ENCODE measurements at regions not wholly inside any gene's neighbourhood (a gene's known extent, or its start where the extent isn't known, plus 50 kb on each side); places are given as distances from the start of the nearest gene placed in this dataset.

DNA sequence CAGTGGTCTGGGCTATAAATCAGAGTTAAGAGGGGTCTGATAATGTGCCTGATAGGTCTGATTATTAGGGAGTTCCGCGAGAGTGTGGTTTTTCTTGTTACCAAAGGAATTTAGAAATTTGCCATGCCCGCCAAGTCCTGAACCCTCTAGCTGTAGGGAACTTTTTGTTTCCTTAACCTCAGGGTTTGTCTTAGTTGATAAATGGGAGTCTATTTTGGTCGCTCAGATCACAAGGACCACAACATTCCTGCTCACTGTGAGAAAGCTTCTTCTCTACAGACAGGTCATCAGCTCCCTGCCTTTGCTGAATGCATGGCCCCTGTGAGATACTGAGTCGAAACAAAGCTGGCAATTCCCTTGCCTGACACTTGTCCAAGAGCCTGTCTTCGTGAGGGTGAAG lies 497.8 kb downstream of the HS3ST4 start:
- DNase-seq, result no peak

DNA sequence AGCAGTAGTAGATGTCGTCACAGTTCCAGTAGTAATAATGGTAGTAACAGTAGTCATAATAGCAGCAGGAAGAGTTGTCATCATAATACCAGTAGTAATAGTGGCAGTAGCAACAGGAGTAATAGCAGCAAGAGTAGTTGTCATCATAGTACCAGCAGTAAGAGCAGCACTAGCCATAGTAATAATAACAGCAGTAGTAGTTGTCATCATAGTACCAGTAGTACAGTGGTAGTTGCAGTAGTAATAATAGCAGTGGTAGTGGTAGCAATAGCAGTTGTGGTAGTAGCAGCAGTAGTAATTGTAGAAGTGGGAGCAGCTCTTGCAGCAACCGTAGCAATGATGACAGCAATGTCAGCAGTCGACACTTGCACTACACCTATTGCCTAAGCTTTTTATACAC lies 502.8 kb downstream of the HS3ST4 start:
- DNase-seq, result no peak

DNA sequence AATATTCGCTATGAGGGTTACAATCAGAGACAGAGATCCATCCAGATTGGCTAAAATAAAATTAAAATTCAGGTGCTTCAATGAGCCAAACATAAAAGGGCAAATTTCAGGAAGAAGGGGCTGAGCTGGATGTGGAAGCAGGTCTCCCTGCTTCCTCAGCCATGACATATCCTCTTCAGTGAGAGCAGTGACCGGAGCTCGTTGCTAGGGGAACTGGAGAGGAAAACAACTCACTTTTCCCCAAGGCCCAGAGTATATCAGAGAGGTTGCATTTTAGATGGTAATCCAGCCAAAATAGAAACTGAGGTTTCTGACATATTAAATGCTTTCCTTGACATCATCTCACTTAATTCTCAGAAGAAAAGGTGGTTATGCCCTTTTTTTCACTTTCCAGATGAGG lies 503.5 kb downstream of the HS3ST4 start:
- no peak for DNase-seq

DNA sequence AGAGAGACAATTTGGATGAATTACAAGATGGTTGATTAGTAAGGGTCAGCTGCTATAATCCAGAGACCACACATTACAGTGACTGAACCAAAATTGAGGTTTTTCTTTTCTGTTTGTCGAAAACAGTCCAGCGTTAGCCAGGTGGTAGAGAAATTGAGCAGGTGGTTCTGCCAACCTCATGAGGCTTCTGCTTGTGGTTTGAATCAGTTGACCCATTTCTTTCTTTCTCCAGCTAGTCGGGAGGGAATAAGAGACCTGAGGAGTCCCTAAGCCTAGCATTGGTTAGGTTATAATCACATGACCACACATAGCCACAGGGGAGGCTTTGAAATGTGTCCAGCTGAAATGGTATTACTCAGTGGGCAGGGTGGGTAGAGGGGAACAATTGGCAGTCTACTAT lies 504.6 kb downstream of the HS3ST4 start:
- no peak for DNase-seq

DNA sequence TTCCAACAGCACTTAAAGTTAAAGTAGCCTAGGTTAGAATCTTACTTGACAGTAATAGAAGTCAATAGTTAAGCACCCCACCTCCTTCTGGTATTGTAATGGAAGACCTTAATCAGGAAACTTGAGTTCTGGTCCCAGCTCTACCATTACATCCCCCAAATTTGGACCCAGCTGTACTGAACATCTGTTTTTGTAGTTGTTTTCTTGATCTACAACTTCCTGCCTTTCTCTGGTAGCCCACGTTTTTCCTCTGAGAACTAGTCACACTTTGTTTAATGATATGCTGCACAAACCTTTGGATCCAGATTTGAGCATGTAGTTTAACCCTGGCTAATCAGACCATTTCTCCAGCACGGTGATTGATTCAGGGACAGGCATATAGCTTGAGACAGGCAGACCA lies 505.0 kb downstream of the HS3ST4 start:
- DNase-seq, result no peak

DNA sequence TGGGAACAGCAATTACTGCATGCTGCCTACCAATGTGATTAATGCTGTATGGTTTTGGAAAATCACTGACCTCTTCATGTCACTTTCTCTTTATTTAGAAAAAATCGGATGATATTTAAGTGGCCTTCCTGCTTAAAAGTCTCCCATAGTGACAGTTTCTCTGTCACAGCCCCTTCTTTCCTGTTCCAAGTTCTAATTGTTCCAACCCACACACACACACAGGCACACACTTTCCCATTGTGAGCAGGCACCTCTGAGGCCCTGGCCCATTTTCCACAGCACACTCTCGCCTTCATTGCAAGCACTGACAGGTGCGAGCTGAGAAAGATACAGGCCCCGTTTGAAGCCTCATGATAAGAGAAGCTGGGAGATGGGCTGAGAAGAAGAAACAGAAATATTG lies 505.9 kb downstream of the HS3ST4 start:
- no peak for DNase-seq

DNA sequence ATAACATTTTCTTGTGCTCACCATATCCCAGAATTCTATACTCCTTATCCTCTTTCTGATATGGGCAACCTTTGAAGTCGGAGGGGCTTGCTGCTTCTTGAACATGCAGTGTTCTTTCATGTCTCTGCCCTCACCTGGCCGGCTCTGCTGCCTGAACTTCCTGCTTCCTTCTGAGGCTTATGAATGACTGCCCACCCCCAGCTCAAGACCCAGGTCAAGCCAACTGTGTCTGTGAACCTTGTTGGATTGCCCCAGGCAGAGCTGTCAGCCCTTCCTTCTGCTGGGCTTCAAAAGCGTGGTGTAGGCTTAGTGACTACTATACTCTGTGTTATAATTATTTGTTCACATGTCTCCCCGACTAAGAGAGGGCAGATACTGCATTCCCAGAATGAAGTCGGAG lies 506.5 kb downstream of the HS3ST4 start:
- DNase-seq, result no peak

DNA sequence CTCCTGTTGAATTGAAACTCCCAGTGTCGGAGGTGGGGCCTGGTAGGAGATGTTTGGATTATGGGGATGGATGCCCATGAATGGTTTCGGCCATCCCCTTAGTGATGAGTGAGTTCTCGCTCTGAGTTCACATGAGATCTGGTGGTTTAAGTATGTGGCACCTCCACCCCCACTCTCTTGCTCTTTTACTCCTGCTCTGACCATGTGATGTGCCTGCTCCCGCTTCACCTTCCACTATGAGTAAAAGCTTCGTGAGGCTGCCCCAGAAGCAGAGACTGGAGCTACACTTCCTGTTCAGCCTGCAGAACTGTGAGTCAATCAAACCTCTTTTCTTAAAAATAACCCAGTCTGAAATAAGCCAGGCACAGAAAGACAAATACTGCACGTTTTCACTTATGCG lies 512.4 kb downstream of the HS3ST4 start:
- no peak for DNase-seq

DNA sequence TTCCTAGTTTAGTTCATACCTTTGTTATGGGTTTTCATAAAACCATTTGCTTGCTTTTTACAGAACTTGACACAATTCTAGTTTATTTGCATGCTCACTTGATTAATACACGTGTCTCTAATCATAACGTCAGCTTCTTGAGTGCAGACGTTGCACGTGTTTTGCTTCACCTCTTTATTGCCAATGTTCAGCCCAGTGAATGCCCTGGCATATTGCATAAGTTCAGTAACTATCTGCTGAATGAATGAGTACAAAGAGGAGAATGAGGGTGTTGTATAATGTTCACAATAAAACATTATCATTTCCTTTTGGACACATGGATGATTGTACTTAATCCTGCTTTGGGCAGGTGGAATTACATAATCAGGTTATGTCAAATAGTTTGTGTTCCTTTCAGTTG lies 519.8 kb downstream of the HS3ST4 start:
- no peak for DNase-seq

DNA sequence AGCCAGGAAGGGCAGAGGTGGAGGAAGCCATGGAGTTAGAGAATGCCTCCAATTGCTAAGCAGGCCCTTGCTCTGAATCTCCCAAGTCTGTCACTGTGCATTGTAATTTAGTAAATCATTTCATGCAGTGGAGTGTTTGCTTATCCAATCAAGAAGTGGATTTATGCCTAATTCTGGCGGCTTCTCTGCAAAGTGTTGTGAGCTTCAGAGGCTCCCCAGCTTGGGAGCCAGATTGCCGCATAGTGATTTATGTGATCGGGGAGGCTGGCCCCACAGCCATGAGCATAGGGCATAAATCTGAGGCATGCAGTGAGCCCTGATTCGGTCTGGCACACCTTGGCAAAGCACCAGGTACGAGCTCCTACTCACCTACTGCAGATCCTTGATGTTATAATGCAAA lies 520.8 kb downstream of the HS3ST4 start:
- no peak for DNase-seq

DNA sequence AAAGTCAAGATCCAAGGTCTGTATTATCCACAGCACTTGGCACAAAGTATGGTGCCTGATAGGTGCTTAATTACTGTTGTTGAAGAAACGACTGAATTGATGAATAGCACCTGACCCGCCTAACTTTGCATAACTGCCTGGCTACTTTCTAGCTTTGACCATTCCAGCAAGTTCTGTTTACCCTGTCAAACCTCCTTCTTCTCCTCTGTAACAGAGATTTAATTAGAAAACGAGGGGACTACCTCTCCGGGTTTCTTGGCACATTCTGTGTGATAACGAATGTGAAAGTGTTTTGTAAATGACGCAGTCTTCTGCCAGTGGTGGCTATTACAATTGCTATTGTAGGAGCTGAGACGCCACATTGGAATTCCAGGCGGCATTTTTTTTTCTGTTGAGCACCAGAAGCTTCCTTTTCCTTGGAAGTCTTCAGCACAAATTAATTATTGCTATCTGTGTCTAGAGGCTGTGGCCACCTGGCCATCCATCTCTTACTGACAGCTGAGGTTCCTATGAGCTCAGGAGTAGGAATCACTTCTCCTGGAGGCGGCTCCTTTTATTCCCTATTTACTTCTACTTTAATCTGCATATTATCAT lies 522.9 kb downstream of the HS3ST4 start:
- no peak for DNase-seq

DNA sequence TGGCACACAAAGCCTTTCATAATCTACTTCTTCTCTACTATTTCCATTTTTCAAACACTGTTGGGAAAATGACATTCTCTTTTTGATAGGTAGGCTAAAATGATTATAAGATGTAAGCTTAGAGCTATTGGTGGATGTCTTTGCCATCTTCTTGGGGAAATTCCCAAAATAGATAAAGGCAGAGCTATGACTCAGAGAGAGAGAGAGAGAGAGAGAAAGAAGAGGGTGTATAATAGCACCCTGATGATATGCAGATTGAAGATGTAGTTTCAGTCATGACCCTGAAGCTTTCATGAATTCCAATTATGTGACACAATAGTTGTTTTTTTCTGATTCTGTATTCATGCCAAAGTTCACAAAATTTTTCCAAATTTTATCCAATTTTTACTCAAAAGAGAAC lies 529.1 kb downstream of the HS3ST4 start:
- no peak for DNase-seq

DNA sequence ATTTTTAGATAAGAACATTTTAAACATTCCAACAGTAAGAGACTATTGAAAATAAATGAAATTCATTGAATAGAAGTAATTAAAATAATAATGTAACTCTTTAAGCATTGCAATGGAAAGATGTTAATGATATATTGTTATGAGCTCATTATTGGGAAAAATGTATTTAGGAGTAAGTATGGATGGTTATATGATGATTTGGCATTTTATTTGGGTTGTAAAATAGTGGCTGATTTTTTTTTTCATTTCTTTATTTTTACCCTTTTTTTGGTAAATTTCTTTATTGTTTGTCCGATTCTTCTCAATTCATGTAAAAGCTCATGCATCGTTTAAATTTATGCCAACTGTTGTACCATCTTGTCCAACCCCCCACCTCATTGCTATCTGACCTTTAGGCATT lies 539.9 kb downstream of the HS3ST4 start:
- no peak for DNase-seq

DNA sequence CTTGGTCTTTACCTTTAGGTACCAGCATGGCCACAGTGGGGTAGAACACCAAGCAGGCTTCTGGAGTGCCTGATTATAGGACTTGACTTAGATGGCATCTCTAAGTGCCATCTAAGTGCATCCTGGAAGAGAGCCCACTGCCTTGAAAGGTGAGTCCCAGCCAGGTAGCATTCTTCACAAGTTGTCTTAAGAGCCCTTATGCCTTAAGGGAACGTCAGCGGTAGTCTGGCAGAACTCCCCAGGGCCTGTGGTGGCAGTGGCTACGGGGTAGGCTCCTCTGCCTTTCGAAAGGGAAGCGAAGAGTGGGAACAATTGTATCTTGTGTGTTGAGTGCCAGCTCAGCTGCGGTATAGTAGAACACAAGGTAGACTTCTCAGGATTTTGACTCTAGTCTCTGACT lies 549.0 kb downstream of the HS3ST4 start:
- no peak for DNase-seq

DNA sequence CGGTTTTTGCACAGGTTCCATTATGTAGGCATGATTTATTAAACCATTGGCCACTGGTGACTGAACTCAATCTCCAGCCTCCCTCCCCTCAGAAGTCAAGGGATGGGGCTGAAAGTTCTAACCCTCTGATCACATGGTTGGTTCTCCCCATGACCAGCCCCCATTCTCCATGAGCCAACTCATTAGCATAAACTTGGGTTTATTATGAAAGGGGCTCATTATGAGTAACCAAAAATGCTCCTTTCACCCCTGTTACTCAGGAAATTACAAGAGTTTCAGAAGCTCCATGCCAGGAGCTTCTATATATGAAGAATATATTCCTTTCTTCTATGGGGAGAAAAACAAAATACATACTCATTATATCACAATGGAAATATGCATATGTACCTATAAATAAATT lies 555.3 kb downstream of the HS3ST4 start:
- DNase-seq, result no peak

DNA sequence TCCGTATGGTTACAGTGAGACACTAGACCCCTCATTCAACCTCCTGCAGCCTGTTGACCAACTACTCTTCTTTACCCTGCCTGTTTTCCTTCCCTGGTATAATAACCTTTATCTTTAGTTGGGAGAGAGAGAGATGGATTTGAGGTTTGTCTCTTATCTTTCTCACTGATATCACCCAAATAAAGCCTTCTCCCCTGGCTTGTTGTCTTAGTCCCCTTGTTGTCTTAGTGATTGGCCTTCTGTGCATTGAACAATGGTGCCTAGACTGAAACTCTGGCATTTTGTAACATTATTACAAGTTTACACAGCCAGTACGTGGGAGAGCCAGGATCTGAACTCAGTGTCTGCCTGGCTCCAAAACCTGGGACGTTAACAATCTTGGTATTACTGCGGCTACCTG lies 560.8 kb downstream of the HS3ST4 start:
- DNase-seq, result no peak

DNA sequence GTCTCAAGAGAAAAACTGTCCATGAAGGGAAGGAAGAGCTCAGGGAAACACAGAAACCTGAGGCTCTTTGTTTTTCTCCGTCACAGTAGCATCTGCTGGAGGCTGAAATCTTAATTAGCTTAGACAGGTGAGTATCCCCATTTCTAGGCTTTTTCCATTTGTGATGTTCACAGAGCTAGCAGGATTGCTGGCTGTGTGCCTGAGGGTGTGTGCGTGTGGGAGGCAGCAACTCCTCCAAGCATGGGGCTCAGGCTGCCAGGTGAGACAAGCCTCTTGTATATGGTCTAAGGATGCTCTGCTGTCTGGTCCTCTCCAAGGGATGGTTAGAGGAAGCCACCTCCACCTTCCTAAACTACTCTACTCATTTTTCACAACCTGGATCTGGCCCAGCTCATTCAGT lies 569.9 kb downstream of the HS3ST4 start:
- no peak for DNase-seq

DNA sequence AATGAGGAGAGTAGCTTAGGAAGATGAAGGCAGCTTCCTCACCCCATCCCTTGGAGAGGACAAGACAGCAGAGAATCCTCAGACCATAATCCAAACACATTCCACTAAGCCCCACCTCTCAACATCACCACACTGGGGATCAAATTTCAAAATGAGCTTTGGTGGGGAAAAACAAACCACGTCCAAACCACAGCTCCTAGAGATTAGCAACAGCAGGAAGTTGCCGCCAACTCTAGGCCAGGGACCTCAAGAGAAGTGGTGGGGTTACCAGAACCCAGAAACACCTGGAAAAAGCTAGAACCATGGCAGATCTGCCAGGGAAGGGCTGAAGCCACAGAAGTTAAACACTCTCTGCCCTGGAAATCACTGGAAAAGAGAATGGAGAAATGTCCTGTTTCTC lies 571.6 kb downstream of the HS3ST4 start:
- no peak for DNase-seq

DNA sequence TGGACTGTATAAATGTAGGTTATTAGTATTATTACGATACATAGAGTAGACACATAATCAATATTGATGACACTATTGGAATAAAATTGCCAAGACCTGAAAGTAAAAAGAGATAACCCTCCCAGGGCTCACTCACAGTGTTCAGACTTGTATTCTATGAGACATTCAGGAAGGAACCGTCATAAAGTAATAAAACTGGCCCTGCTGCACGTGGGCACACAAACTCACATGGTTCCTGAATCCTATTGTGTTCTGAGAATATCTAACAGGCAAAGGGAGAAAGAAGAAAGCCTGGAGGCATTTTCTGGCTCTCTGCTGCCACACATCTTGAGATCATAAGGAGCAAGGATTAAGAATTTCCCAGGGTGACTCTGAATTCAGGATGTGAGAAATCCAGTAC lies 575.9 kb downstream of the HS3ST4 start:
- DNase-seq, result no peak

DNA sequence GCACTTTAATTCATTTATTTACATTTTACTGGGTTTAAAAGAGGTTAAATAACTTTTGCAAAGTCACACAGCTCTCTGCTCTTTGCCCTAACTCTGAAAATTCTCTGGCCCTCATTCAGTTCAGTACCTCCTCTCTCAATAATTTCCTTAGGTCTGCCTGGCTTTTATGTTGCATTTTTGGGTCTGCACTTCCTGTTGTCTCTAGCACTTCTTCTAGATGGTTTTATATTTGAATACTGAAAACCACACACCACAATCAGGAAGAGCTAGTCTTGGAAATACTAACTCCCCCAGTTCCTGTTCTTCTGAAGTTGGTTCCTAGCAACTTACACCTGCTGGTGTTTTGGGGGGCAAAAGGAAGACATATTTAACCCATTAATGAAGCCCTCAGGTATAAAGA lies 577.9 kb downstream of the HS3ST4 start:
- DNase-seq, result no peak

DNA sequence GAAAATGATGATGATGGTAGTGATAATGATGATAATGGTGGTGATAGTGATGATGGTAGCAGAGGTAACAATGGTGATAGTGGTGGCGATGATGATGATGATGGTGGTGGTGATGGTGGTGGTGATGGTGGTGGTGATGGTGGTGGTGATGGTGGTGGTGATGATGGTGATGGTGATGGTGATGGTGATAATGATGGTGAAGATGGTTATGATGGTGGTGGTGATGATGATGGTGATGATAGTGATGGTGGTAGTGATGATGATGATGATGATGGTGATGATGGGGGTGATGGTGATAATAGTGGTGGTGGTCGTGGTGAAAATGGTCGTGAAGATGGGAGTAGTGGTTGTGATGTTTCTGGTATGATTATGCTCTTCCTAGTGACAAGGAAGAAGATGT lies 581.8 kb downstream of the HS3ST4 start:
- DNase-seq, result no peak

DNA sequence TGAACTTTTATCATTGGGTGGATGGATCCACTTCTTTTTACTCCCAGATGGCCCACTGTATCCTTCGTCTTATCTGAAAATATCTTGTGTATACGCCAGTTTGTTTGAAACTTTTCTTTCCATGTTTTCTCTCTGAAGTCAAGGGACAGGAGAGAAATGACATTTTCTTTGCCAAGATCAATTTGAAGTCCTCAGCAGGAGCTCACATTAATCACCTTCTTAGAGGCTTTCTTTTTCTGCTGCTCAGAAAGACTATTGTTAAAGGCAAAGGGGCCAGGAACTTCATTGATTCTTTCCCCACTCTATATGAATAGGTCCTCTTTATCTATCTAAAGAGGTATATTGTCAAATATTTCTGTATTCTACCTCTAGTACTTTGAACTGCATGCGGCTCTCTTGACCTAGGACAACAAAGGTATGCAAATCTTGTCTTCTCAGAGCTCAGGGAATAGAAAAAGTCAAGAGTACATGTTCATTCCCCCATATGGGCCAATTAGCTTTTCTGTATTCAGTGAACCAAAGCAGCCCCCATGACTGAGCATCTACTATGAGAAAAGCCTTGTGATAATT lies 583.3 kb downstream of the HS3ST4 start:
- DNase-seq, result no peak

DNA sequence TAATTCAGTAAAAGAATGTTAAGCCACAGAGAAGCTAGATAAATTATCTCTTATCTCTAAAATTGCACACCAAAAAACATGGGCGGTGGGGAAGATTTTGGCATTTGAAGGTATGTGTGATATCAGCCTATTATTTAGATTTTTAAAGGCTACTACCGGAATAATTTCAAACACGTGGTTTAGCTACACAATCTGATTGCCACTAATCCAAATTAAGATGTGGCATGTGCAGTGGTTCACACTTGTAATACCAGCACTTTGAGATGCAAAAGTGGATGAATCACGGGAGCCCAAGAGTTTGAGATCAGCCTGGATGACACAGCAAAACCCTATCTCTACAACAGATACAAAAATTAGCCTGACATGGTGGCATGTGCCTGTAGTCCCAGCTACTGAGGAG lies 584.5 kb downstream of the HS3ST4 start:
- DNase-seq, result no peak

DNA sequence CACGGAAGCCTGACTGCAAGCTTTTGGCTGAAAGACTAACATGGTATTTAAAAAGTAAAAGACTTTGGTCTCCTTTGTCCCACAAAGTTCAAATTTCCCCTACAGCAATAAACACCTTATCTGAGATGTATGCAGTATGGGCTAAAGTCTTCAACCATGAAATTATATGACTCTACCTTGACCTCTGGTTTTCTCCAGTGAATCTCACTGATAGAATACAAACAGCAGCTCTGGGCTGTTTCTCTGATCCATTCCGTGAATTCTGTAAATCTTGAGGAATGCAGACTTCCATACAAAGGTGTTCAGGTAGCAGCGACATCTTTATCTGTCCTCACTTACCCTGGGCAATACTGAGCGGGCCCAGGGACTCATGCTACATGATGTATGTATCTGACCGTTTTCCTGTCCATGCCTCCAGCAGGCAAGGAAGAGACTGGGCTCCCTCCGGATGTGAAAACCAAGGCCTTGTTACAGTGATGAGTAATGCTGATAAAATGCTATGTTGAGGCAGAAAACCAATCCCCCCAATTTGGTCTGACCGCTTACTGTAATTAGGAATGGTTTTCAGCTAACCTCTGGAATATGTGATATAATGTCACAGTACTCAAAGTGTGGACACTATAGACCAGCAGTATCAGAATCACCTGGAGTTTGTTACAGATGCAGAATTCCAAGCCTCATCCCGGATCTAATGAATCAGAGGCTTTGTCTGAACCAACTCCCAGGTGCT lies 589.8 kb downstream of the HS3ST4 start:
- DNase-seq, result no peak

Data from stimulated activated naive CD4-positive, alpha-beta T cell treated with Interleukin-2 at 50 U/mL for 16 hours (primary cell).